Tibial artery (tissue), 4 donors: ENCODE measurements at regions not wholly inside any gene's neighbourhood (a gene's known extent, or its start where the extent isn't known, plus 50 kb on each side); places are given as distances from the start of the nearest gene placed in this dataset.

Experiments
- DNase-seq, 2 donors: peaks; one replicate each; pipeline ENCODE4 v3.0.0-alpha.2; 2019
- H3K27ac ChIP-seq, 2 donors: fragments of 200-600 bp; sonication (generic) in 1 of 2; 1 replicate in 1 of 2; 2 replicates in 1 of 2; pipeline ENCODE4 v1.5.1; 2018 to 2019; ENCODE audit warnings: mild to moderate bottlenecking in 1 of 2
- H3K27me3 ChIP-seq, 2 donors: fragments of 200-600 bp; sonication (generic) in 1 of 2; one replicate each; pipeline versions ENCODE4 v1.5.1 to v1.6.0; 2016 to 2019
- H3K36me3 ChIP-seq, 3 donors: fragments of 200-600 bp; sonication (generic) in 2 of 3; one replicate each; pipeline ENCODE4 v1.5.1; 2016 to 2019; ENCODE audit warnings: mild to moderate bottlenecking in 2 of 3
- H3K4me1 ChIP-seq, 4 donors: fragments of 200-600 bp; sonication (generic) in 2 of 4; 1 replicate in 3 of 4; 2 replicates in 1 of 4; pipeline ENCODE4 v1.5.1; 2016 to 2019
- H3K4me3 ChIP-seq, 2 donors: fragments of 200-600 bp; sonication (generic) in 1 of 2; 1 replicate in 1 of 2; 2 replicates in 1 of 2; pipeline ENCODE4 v1.5.1; 2018 to 2019; ENCODE audit warnings: mild to moderate bottlenecking in 2 of 2
- H3K9me3 ChIP-seq, 3 donors: fragments of 200-600 bp; sonication (generic) in 1 of 3; one replicate each; pipeline ENCODE4 v1.5.1; 2016 to 2019
- CTCF ChIP-seq, 2 experiments: fragments of 200-600 bp in 1 of 2; fragments of 450-650 bp in 1 of 2; IDR thresholded peaks; one replicate each; pipeline ENCODE4 v1.5.1; 2017 to 2019; ENCODE audit warnings: antibody characterized with exemption in 2 of 2, mild to moderate bottlenecking in 1 of 2, moderate library complexity in 1 of 2
- intact Hi-C: fragments of 100-400 bp; cut with DNase I; formaldehyde crosslinking; loops from one replicate; pipeline ENCODE4 v1.15.0; 2023; ENCODE audit warnings: low total_unique reads

GRCh38 chr20:12252793-12253192 lies 335.1 kb downstream of the BTBD3 start:
- Histone ChIP-seq H3K36me3 (no peaks in the 10 kb centered on the region), H3K9me3 (no peaks in the 10 kb centered on the region), H3K4me1 (no peaks in the 10 kb centered on the region), H3K4me3 (no peak overlapping the region), H3K27me3 (no peaks in the 10 kb centered on the region), H3K27ac (no peak overlapping the region)
- intact Hi-C loops, result no loop called here
- DNase-seq, result no peak
- TF ChIP-seq CTCF (IDR thresholded peaks at IDR 0.05), result no peak

- Histone ChIP-seq H3K9me3 (no peaks in the 10 kb centered on the region), H3K27ac (no peak overlapping the region), H3K4me3 (no peak overlapping the region), H3K4me1 (no peaks in the 10 kb centered on the region), H3K36me3 (no peaks in the 10 kb centered on the region), H3K27me3 (no peaks in the 10 kb centered on the region)
- DNase-seq, result no peak
- intact Hi-C loops, result no loop called here
- no peak for TF ChIP-seq CTCF (IDR thresholded peaks at IDR 0.05)
Measured at GRCh38 chr20:12255461-12255970, 337.8 kb downstream of the BTBD3 start.

- Histone ChIP-seq H3K9me3 (no peaks in the 10 kb centered on the region), H3K36me3 (no peaks in the 10 kb centered on the region), H3K27ac (no peak overlapping the region), H3K4me1 (no peaks in the 10 kb centered on the region), H3K27me3 (no peaks in the 10 kb centered on the region), H3K4me3 (no peak overlapping the region)
- intact Hi-C loops, result no loop called here
- DNase-seq, result no peak
- TF ChIP-seq CTCF (IDR thresholded peaks at IDR 0.05), result no peak
Measured at GRCh38 chr20:12256806-12257205, 339.1 kb downstream of the BTBD3 start.

GRCh38 chr20:12262747-12263146 lies 345.1 kb downstream of the BTBD3 start:
- Histone ChIP-seq H3K4me1 (no peaks in the 10 kb centered on the region), H3K4me3 (no peak overlapping the region), H3K27me3 (no peaks in the 10 kb centered on the region), H3K27ac (no peak overlapping the region), H3K9me3 (no peaks in the 10 kb centered on the region), H3K36me3 (no peaks in the 10 kb centered on the region)
- no peak for DNase-seq
- TF ChIP-seq CTCF (IDR thresholded peaks at IDR 0.05), result no peak
- intact Hi-C loops, result no loop called here

- no peak for TF ChIP-seq CTCF (IDR thresholded peaks at IDR 0.05)
- Histone ChIP-seq H3K27me3 (no peaks in the 10 kb centered on the region), H3K9me3 (no peaks in the 10 kb centered on the region), H3K4me3 (no peak overlapping the region), H3K27ac (no peak overlapping the region), H3K4me1 (no peaks in the 10 kb centered on the region), H3K36me3 (no peaks in the 10 kb centered on the region)
- intact Hi-C loops, result no loop called here
- DNase-seq, result no peak
Measured at GRCh38 chr20:12264711-12265110, 347.0 kb downstream of the BTBD3 start.

- no peak for DNase-seq
- intact Hi-C loops, result no loop called here
- H3K9me3 ChIP-seq, result no peaks in the 10 kb centered on the region
- no peak overlapping the region for H3K27ac ChIP-seq
- H3K4me1 ChIP-seq, result no peaks in the 10 kb centered on the region
- no peaks in the 10 kb centered on the region for H3K27me3 ChIP-seq
- no peak for TF ChIP-seq CTCF (IDR thresholded peaks at IDR 0.05)
- no peak overlapping the region for H3K4me3 ChIP-seq
- no peaks in the 10 kb centered on the region for H3K36me3 ChIP-seq
Measured at GRCh38 chr20:12265662-12266061, 348.0 kb downstream of the BTBD3 start.
